Progenitor cell of endocrine pancreas (in vitro differentiated cells): ENCODE measurements at regions not wholly inside any gene's neighbourhood (a gene's known extent, or its start where the extent isn't known, plus 50 kb on each side); places are given as distances from the start of the nearest gene placed in this dataset.

Source experiments
- DNase-seq: peaks from one replicate; pipeline ENCODE4 v3.0.0; 2021; ENCODE audit warnings: low spot score; ENCODE audit not compliant: unreplicated experiment
- H3K27ac Mint-ChIP-seq: 2 replicates; pipeline ENCODE4 v1.8.0; 2021; ENCODE audit warnings: mild to moderate bottlenecking, moderate library complexity, mixed read lengths
- H3K27me3 Mint-ChIP-seq: 2 replicates; pipeline ENCODE4 v1.8.0; 2021; ENCODE audit warnings: mixed read lengths
- H3K36me3 Mint-ChIP-seq: 2 replicates; pipeline ENCODE4 v1.8.0; 2022; ENCODE audit warnings: mixed read lengths; ENCODE audit not compliant: insufficient read depth
- H3K4me1 Mint-ChIP-seq: 2 replicates; pipeline ENCODE4 v1.8.0; 2021; ENCODE audit warnings: low read depth, mixed read lengths
- H3K4me3 Mint-ChIP-seq: 2 replicates; pipeline ENCODE4 v1.8.0; 2021; ENCODE audit warnings: low read depth, mild to moderate bottlenecking, moderate library complexity, mixed read lengths
- H3K9me3 Mint-ChIP-seq: 2 replicates; pipeline ENCODE4 v1.8.0; 2021; ENCODE audit warnings: low read depth, mixed read lengths
- TF ChIP-seq, protein P1 (sequence below): fragments of 200-600 bp; sonication (generic); IDR thresholded peaks from one replicate; pipeline ENCODE4 v1.5.0; 2021; ENCODE audit warnings: antibody characterized with exemption, mild to moderate bottlenecking; ENCODE audit not compliant: unreplicated experiment

DNA sequence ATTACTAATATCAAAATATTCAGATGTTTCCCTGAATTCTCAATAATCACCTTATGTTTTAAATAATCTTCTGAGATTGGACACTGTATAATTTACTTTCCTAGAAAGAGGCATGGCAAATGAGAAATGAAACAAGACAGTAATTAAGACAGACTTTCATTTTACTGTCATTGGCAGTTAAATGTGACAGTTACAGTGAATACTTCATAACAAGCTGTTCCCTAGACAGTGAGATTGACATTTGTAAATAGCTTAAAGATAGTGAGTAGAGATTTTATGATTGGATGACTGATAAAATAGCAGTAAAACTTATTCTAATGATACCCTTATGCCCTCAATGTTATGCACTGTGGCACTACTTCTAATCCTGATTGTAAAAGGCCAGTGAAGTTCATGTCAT is 524.9 kb upstream of the TMEFF2 start:
- DNase-seq: no peak
- Mint-ChIP-seq H3K4me3 (no peak overlapping the region), H3K27ac (no peak overlapping the region), H3K27me3 (no peaks in the 10 kb centered on the region), H3K9me3 (no peaks in the 10 kb centered on the region), H3K4me1 (no peaks in the 10 kb centered on the region), H3K36me3 (no peaks in the 10 kb centered on the region)
- TF ChIP-seq, protein P1, sequence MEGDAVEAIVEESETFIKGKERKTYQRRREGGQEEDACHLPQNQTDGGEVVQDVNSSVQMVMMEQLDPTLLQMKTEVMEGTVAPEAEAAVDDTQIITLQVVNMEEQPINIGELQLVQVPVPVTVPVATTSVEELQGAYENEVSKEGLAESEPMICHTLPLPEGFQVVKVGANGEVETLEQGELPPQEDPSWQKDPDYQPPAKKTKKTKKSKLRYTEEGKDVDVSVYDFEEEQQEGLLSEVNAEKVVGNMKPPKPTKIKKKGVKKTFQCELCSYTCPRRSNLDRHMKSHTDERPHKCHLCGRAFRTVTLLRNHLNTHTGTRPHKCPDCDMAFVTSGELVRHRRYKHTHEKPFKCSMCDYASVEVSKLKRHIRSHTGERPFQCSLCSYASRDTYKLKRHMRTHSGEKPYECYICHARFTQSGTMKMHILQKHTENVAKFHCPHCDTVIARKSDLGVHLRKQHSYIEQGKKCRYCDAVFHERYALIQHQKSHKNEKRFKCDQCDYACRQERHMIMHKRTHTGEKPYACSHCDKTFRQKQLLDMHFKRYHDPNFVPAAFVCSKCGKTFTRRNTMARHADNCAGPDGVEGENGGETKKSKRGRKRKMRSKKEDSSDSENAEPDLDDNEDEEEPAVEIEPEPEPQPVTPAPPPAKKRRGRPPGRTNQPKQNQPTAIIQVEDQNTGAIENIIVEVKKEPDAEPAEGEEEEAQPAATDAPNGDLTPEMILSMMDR: no peak

DNA sequence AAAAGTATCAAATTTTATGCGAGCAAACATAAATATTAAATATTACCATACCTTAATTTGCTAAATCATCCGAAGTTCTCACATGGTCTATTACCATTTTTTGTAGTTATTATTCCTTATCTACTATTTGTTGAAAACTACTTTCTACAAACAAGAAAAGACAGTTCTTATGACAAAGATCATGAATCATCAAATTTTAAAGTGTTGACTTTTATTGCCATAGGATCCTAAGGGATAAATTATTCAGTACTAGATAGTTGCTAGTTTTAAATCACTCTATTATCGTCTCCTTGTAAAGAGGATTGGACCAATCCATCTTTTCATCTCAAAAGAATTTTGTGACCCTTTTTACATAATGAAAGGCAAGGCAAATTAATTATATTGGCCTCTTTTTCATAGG is 523.6 kb upstream of the TMEFF2 start:
- TF ChIP-seq, protein P1: no peak
- no peak for DNase-seq
- H3K27me3 Mint-ChIP-seq: no peaks in the 10 kb centered on the region
- no peaks in the 10 kb centered on the region for H3K36me3 Mint-ChIP-seq
- no peak overlapping the region for H3K27ac Mint-ChIP-seq
- H3K4me3 Mint-ChIP-seq: no peak overlapping the region
- H3K9me3 Mint-ChIP-seq: no peaks in the 10 kb centered on the region
- no peaks in the 10 kb centered on the region for H3K4me1 Mint-ChIP-seq

DNA sequence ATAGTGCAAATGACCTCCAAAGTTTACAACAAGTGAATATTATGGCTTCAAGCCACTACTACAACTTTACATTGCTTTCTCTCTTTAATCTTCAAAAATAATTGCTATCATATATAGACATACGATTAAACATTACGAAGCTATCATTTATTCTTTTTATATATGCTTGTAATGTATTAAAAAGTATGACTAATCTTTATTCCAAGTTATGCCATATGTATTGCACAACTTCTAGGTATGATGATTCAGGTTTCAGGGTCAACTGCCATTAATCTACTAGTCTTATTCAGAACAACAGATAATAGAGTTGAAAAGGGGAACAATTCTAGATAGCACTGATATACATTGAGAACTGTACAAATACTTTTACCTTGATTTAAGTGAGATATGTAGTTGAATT is 506.2 kb upstream of the TMEFF2 start:
- Mint-ChIP-seq H3K36me3 (no peaks in the 10 kb centered on the region), H3K27ac (no peak overlapping the region), H3K27me3 (no peaks in the 10 kb centered on the region), H3K4me3 (no peak overlapping the region), H3K4me1 (no peaks in the 10 kb centered on the region), H3K9me3 (no peaks in the 10 kb centered on the region)
- no peak for DNase-seq
- TF ChIP-seq, protein P1: no peak

DNA sequence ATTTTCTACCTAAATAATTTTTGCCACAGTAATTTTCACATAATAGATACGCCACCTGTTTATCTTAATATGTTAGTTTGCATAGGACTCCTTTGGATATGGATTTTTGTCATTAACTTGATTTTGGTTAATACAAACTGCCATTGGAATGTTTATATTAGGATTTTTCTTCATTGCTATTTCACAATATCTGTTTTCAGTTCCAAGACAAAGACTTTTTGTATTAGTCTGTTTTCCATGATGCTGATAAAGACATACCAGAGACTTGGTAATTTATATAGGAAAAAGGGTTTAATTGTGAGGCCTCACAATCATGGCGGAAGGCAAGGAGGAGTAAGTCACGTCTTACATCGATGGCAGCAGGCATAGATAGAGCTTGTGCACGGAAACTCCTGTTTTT is 503.1 kb upstream of the TMEFF2 start:
- no peak overlapping the region for H3K27ac Mint-ChIP-seq
- H3K27me3 Mint-ChIP-seq: no peaks in the 10 kb centered on the region
- no peaks in the 10 kb centered on the region for H3K9me3 Mint-ChIP-seq
- no peaks in the 10 kb centered on the region for H3K36me3 Mint-ChIP-seq
- TF ChIP-seq, protein P1: no peak
- DNase-seq: no peak
- no peak overlapping the region for H3K4me3 Mint-ChIP-seq
- H3K4me1 Mint-ChIP-seq: no peaks in the 10 kb centered on the region

DNA sequence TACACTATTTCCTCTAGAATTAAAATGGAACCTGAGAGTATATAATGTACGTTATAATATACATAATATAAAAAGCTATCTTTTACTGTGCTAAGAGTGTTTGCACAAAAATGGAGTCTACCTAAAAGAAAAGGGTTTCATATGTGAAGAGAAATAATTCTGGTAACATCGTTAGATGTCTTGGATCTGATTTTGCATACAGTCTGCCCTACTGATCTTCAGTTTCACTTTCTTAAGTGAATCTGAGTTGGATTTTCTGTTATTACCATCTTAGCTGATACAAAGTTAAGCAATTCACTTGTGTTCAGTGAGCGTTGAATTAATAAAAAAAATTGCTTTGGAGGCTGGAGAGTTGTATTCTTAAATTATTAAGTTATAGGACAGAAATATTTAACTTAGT is 502.1 kb upstream of the TMEFF2 start:
- peak overlapping the region; percentile 49 for H3K27ac Mint-ChIP-seq
- no peaks in the 10 kb centered on the region for H3K4me1 Mint-ChIP-seq
- no peaks in the 10 kb centered on the region for H3K9me3 Mint-ChIP-seq
- H3K27me3 Mint-ChIP-seq: no peaks in the 10 kb centered on the region
- TF ChIP-seq, protein P1: no peak
- H3K36me3 Mint-ChIP-seq: no peaks in the 10 kb centered on the region
- DNase-seq: no peak
- H3K4me3 Mint-ChIP-seq: no peak overlapping the region
